ENCODE measurements at regions not wholly inside any gene's neighbourhood (a gene's known extent, or its start where the extent isn't known, plus 50 kb on each side); places are given as distances from the start of the nearest gene placed in this dataset.

DNA sequence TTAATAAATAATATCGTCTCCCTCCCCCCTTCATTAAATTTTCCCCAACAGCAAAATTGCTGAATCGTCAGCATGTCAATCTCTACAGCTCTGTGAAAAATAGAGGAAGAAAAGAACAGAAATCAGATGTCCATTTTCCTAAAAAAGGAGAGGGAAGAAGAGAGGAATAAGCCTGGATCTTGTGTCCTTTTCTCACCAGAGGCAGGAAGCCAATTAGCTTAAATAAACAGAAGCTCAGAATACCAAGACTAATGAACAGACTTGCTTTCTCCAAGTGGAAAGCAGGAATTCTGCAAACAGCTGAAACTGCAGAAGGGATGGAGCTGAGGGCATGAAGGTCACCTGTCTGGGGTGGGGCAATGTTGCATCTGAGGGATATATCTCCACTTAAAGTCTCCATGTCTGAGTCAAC lies 265.7 kb downstream of the CCDC85A start:
- no peaks in the 10 kb centered on the region for H3K36me3 ChIP-seq (ENCODE audit: low read depth)
- no peaks in the 10 kb centered on the region for H3K9me2 ChIP-seq (ENCODE audit: insufficient read depth)
- no peak for DNase-seq
- intact Hi-C loops (cut with micrococcal nuclease; ENCODE audit: unreplicated experiment) = no loop called here
- no peak overlapping the region for H3K27ac ChIP-seq
- CTCF ChIA-PET = no interaction called here
- POLR2A ChIA-PET (ENCODE audit: unreplicated experiment) = no interaction called here
- H2AFZ ChIP-seq = no peak overlapping the region
- H3K27me3 ChIP-seq (ENCODE audit: insufficient read depth, low read depth) = no peaks in the 10 kb centered on the region
- no peaks in the 10 kb centered on the region for H3K4me1 ChIP-seq (replicated peaks; ENCODE audit: insufficient read depth)
- H3K4me2 ChIP-seq = no peak overlapping the region
- no peaks in the 10 kb centered on the region for H3K9me3 ChIP-seq (ENCODE audit: insufficient read depth, low read depth)
- H3K4me3 ChIP-seq = no peak overlapping the region
- no peaks in the 10 kb centered on the region for H4K20me1 ChIP-seq (ENCODE audit: insufficient read depth)
- H3K79me2 ChIP-seq (ENCODE audit: low read depth) = no peaks in the 10 kb centered on the region
- TF ChIP-seq, protein P1, sequence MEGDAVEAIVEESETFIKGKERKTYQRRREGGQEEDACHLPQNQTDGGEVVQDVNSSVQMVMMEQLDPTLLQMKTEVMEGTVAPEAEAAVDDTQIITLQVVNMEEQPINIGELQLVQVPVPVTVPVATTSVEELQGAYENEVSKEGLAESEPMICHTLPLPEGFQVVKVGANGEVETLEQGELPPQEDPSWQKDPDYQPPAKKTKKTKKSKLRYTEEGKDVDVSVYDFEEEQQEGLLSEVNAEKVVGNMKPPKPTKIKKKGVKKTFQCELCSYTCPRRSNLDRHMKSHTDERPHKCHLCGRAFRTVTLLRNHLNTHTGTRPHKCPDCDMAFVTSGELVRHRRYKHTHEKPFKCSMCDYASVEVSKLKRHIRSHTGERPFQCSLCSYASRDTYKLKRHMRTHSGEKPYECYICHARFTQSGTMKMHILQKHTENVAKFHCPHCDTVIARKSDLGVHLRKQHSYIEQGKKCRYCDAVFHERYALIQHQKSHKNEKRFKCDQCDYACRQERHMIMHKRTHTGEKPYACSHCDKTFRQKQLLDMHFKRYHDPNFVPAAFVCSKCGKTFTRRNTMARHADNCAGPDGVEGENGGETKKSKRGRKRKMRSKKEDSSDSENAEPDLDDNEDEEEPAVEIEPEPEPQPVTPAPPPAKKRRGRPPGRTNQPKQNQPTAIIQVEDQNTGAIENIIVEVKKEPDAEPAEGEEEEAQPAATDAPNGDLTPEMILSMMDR (conservative IDR thresholded peaks at IDR 0.05) = no peak
- no peak for TF ChIP-seq EZH2 (IDR thresholded peaks at IDR 0.05; ENCODE audit: low read depth)
- no peaks in the 10 kb centered on the region for H3F3A ChIP-seq (ENCODE audit: insufficient read depth, low read depth)
- no TSS peak for BruUV-seq (replicated peaks)

DNA sequence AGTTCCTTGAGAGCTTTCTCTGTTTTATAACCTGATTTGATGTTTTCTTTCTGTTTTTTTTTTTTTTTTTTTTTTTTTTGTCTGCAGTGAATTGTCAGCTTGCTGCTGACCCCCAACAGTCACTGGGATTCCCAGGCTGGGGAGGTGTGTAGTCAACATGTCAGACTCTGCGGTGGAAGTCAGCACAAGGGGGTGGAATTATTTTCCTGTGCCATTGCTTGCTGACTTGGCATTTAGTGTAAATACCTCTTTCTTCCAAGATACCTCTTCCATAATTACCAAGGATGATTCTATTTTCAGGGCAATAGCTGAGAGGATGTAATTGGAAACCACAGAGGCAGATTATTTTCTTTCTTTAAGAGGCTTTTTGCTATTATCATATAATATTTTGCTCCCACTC lies 266.3 kb downstream of the CCDC85A start:
- no TSS peak for BruUV-seq (replicated peaks)
- Histone ChIP-seq H3K27ac (no peak overlapping the region), H3K4me1 (replicated peaks; ENCODE audit: insufficient read depth) (no peaks in the 10 kb centered on the region), H4K20me1 (ENCODE audit: insufficient read depth) (no peaks in the 10 kb centered on the region), H3F3A (ENCODE audit: insufficient read depth, low read depth) (no peaks in the 10 kb centered on the region), H3K9me2 (ENCODE audit: insufficient read depth) (no peaks in the 10 kb centered on the region), H3K27me3 (ENCODE audit: insufficient read depth, low read depth) (no peaks in the 10 kb centered on the region), H2AFZ (no peak overlapping the region), H3K79me2 (ENCODE audit: low read depth) (no peaks in the 10 kb centered on the region), H3K9me3 (ENCODE audit: insufficient read depth, low read depth) (no peaks in the 10 kb centered on the region), H3K4me2 (no peak overlapping the region), H3K36me3 (ENCODE audit: low read depth) (no peaks in the 10 kb centered on the region), H3K4me3 (no peak overlapping the region)
- TF ChIP-seq, protein P1 (conservative IDR thresholded peaks at IDR 0.05) = no peak
- no peak for TF ChIP-seq EZH2 (IDR thresholded peaks at IDR 0.05; ENCODE audit: low read depth)
- intact Hi-C loops (cut with micrococcal nuclease; ENCODE audit: unreplicated experiment) = no loop called here
- CTCF ChIA-PET = no interaction called here
- no peak for DNase-seq
- POLR2A ChIA-PET (ENCODE audit: unreplicated experiment) = no interaction called here

DNA sequence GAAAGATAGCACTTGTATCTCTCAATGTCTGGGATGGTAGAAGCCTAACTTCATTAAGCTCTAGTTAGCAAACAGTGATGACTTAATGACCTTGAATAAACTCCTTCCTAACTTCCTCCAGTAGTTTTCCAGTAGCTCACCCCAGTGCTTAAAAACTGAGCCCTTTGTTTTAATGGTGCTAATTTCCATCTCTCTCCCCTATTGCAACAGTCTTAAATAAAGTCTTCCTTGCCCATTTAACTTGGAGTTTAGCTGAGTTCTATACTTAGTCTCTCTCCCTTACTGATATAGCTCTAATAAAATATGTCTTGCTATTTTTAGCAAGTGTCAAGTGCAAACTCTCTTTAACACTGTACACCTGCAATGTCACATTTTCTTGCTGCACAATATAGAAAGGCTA lies 267.0 kb downstream of the CCDC85A start:
- Histone ChIP-seq H3K4me3 (no peak overlapping the region), H4K20me1 (ENCODE audit: insufficient read depth) (no peaks in the 10 kb centered on the region), H3K79me2 (ENCODE audit: low read depth) (no peaks in the 10 kb centered on the region), H3K27me3 (ENCODE audit: insufficient read depth, low read depth) (no peaks in the 10 kb centered on the region), H3K36me3 (ENCODE audit: low read depth) (no peaks in the 10 kb centered on the region), H3K9me3 (ENCODE audit: insufficient read depth, low read depth) (no peaks in the 10 kb centered on the region), H3K27ac (no peak overlapping the region), H2AFZ (no peak overlapping the region), H3K4me1 (replicated peaks; ENCODE audit: insufficient read depth) (no peaks in the 10 kb centered on the region), H3K9me2 (ENCODE audit: insufficient read depth) (no peaks in the 10 kb centered on the region), H3F3A (ENCODE audit: insufficient read depth, low read depth) (no peaks in the 10 kb centered on the region), H3K4me2 (no peak overlapping the region)
- TF ChIP-seq, protein P1 (conservative IDR thresholded peaks at IDR 0.05) = no peak
- no peak for TF ChIP-seq EZH2 (IDR thresholded peaks at IDR 0.05; ENCODE audit: low read depth)
- intact Hi-C loops (cut with micrococcal nuclease; ENCODE audit: unreplicated experiment) = no loop called here
- ChIA-PET CTCF (no interaction called here), POLR2A (ENCODE audit: unreplicated experiment) (no interaction called here)
- DNase-seq = no peak
- no TSS peak for BruUV-seq (replicated peaks)

Data from PC-9 (cell line).